ENCODE measurements at regions not wholly inside any gene's neighbourhood (a gene's known extent, or its start where the extent isn't known, plus 50 kb on each side); places are given as distances from the start of the nearest gene placed in this dataset.

DNA sequence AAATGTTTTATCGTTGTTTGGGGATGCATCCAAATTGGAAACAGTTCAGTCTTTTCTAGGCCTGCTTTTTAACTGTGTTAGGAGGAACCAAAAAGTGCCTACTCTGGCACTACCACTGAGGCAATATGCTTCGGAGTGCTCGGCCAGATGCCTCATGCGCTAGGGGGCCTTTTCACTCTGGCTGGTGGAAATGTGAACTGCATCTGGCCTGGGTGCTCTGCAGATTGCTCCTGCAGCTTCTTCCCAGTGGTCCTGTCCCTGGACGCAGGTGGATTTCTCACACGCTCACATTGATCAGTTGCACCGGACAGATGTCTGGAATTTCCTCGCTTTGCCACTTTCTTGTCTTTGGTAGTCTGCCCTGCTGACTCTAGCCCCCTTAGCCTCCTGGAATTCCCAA lies 330.2 kb upstream of the FMN2 start:
- Histone ChIP-seq H3K27ac (no peak overlapping the region), H3K4me3 (no peak overlapping the region), H3K36me3 (no peaks in the 10 kb centered on the region), H3K4me1 (peaks cover 0 to 5% (median 0%) of the 10 kb centered on the region in 4 donors), H3K9me3 (no peaks in the 10 kb centered on the region), H3K27me3 (no peaks in the 10 kb centered on the region)
- 91 to 98% (median 96%) methylated on average over 8 of the region's 8 CpGs for WGBS, 5 donors
- intact Hi-C loops (cut with DNase I; ENCODE audit: low total_unique reads), result no loop called here
- no peak for DNase-seq
- no peak for TF ChIP-seq EP300 (IDR thresholded peaks at IDR 0.05)
- no peak for TF ChIP-seq POLR2A (IDR thresholded peaks at IDR 0.05)
- TF ChIP-seq, protein P1, sequence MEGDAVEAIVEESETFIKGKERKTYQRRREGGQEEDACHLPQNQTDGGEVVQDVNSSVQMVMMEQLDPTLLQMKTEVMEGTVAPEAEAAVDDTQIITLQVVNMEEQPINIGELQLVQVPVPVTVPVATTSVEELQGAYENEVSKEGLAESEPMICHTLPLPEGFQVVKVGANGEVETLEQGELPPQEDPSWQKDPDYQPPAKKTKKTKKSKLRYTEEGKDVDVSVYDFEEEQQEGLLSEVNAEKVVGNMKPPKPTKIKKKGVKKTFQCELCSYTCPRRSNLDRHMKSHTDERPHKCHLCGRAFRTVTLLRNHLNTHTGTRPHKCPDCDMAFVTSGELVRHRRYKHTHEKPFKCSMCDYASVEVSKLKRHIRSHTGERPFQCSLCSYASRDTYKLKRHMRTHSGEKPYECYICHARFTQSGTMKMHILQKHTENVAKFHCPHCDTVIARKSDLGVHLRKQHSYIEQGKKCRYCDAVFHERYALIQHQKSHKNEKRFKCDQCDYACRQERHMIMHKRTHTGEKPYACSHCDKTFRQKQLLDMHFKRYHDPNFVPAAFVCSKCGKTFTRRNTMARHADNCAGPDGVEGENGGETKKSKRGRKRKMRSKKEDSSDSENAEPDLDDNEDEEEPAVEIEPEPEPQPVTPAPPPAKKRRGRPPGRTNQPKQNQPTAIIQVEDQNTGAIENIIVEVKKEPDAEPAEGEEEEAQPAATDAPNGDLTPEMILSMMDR (IDR thresholded peaks at IDR 0.05), result no peak
- TF ChIP-seq POLR2AphosphoS5 (IDR thresholded peaks at IDR 0.05), result no peak

GRCh38 chr1:239763850-239764249 lies 327.8 kb upstream of the FMN2 start:
- Histone ChIP-seq H3K4me3 (no peak overlapping the region), H3K9me3 (no peaks in the 10 kb centered on the region), H3K36me3 (no peaks in the 10 kb centered on the region), H3K27me3 (no peaks in the 10 kb centered on the region), H3K27ac (no peak overlapping the region), H3K4me1 (peaks cover 0 to 5% (median 0%) of the 10 kb centered on the region in 4 donors)
- intact Hi-C loops (cut with DNase I; ENCODE audit: low total_unique reads), result no loop called here
- no peak for TF ChIP-seq POLR2AphosphoS5 (IDR thresholded peaks at IDR 0.05)
- TF ChIP-seq EP300 (IDR thresholded peaks at IDR 0.05), result no peak
- TF ChIP-seq POLR2A (IDR thresholded peaks at IDR 0.05), result no peak
- TF ChIP-seq, protein P1 (IDR thresholded peaks at IDR 0.05), result no peak
- 73 to 92% (median 87%) methylated on average over 1 of the region's 1 CpG for WGBS, 5 donors
- DNase-seq, result no peak

DNA sequence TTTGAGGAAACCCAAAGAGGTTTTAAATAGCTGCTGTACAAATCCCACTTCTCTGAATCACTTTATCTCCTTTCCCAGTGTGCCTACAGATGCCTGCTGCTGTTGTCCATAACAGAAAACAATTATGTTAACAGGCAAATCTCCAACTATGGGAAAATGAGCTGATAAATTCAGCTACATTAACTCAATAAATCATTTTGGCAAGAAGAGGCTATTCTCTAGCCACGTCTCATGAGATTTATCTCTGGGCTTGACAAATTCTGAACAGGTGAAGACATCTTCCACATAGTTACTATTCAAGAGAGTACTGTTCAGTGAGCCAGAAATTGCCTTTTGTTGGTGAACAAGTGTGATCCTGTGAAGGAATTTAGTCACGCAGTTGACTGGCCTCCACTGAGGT lies 327.1 kb upstream of the FMN2 start:
- TF ChIP-seq POLR2AphosphoS5 (IDR thresholded peaks at IDR 0.05) (no peak), EP300 (IDR thresholded peaks at IDR 0.05) (no peak), POLR2A (IDR thresholded peaks at IDR 0.05) (no peak)
- TF ChIP-seq, protein P1 (IDR thresholded peaks at IDR 0.05), result no peak
- Histone ChIP-seq H3K9me3 (no peaks in the 10 kb centered on the region), H3K4me1 (peaks cover 0 to 6% (median 0%) of the 10 kb centered on the region in 4 donors), H3K27me3 (no peaks in the 10 kb centered on the region), H3K36me3 (no peaks in the 10 kb centered on the region), H3K4me3 (no peak overlapping the region), H3K27ac (no peak overlapping the region)
- 81 to 90% (median 87%) methylated on average over 2 of the region's 2 CpGs for WGBS, 5 donors
- intact Hi-C loops (cut with DNase I; ENCODE audit: low total_unique reads), result no loop called here
- no peak for DNase-seq

- Histone ChIP-seq H3K36me3 (no peaks in the 10 kb centered on the region), H3K4me3 (no peak overlapping the region), H3K27ac (no peak overlapping the region), H3K4me1 (peaks cover 0 to 12% (median 0%) of the 10 kb centered on the region in 4 donors), H3K9me3 (no peaks in the 10 kb centered on the region), H3K27me3 (no peaks in the 10 kb centered on the region)
- WGBS, 5 donors, result 89 to 95% (median 92%) methylated on average over 4 to 5 of the region's 5 CpGs
- TF ChIP-seq POLR2AphosphoS5 (IDR thresholded peaks at IDR 0.05) (no peak), POLR2A (IDR thresholded peaks at IDR 0.05) (no peak), EP300 (IDR thresholded peaks at IDR 0.05) (no peak)
- TF ChIP-seq, protein P1 (IDR thresholded peaks at IDR 0.05), result no peak
- no peak for DNase-seq
- intact Hi-C loops (cut with DNase I; ENCODE audit: low total_unique reads), result no loop called here
Observed at GRCh38 chr1:239765163-239765562, 326.5 kb upstream of the FMN2 start.

Data from stomach (tissue), 8 donors.